GM12865 (cell line): ENCODE measurements at regions not wholly inside any gene's neighbourhood (a gene's known extent, or its start where the extent isn't known, plus 50 kb on each side); places are given as distances from the start of the nearest gene placed in this dataset.

ENCODE experiments used
- DNase-seq: peaks from one replicate; pipeline ENCODE4 v3.0.0; 2010; ENCODE audit warnings: low read depth
- H3K4me3 ChIP-seq: 2 replicates; pipeline ENCODE4 v1.5.1; 2011; ENCODE audit warnings: mild to moderate bottlenecking, low read depth, low read length, control low read depth
- TF ChIP-seq, protein P1 (sequence below): IDR thresholded peaks from 2 replicates; pipeline ENCODE4 v1.5.1; 2011; ENCODE audit warnings: low read length, control low read depth, low read depth, inconsistent platforms; ENCODE audit not compliant: insufficient read depth; ENCODE audit errors: missing control alignments

DNA sequence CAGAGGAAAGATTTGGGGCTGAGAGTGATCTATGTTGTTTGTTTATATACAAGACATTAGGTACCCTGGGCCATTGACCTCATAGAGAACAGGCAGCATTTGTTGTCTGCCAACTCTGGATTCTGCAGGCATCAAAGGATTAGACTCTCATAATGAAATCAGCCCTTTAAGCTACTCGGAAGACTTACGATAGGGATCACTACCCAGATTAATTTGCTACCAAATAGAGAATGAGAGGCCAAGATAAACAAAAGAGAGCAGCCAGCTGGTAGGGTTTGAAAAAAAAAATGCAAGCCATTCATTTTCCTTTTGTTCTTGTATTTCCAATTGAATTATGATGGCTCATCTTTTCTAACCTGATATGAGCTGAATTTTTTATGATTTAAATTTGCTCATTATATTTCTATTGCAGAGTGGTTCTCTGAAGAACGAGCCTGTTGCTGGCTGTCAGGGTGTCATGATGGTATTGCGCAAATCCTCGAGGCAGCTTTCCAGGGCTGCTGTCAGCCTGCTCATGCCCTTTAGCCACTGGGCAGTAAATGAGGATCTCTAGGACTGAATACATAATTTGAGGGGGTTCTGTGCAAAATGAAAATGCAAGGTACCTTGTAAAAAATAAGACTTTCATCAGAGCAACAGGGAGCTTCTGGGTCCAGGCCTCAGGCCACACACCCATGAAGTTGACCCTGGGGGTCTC, 116.4 kb upstream of the KCNJ15 start:
- H3K4me3 ChIP-seq, result no peak overlapping the region
- no peak for DNase-seq
- TF ChIP-seq, protein P1, sequence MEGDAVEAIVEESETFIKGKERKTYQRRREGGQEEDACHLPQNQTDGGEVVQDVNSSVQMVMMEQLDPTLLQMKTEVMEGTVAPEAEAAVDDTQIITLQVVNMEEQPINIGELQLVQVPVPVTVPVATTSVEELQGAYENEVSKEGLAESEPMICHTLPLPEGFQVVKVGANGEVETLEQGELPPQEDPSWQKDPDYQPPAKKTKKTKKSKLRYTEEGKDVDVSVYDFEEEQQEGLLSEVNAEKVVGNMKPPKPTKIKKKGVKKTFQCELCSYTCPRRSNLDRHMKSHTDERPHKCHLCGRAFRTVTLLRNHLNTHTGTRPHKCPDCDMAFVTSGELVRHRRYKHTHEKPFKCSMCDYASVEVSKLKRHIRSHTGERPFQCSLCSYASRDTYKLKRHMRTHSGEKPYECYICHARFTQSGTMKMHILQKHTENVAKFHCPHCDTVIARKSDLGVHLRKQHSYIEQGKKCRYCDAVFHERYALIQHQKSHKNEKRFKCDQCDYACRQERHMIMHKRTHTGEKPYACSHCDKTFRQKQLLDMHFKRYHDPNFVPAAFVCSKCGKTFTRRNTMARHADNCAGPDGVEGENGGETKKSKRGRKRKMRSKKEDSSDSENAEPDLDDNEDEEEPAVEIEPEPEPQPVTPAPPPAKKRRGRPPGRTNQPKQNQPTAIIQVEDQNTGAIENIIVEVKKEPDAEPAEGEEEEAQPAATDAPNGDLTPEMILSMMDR, result no peak

DNA sequence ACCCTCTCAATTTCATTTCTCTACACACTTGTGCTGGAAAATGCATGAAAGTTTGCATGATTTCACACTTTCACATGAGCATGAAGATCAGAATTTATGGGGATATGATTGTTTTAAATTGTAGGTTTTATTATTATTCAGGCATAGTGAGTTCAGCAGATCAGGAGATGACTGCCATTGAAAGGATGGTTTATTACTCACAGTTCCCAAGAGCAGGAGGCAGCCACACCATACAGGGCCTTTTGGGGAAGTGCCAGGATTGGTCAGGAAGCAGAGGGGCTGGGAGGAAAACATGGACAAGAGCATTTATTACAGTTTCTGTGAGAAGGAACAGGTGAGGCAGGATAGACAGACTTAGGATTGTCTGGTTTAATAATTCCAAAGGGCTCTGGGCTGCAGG, 114.6 kb upstream of the KCNJ15 start:
- no peak overlapping the region for H3K4me3 ChIP-seq
- TF ChIP-seq, protein P1, result no peak
- DNase-seq, result no peak

- no peak for DNase-seq
- H3K4me3 ChIP-seq, result no peak overlapping the region
- TF ChIP-seq, protein P1, result no peak
These were observed 112.6 kb upstream of the KCNJ15 start for GRCh38 chr21:38144193-38144592.

GRCh38 chr21:38145104-38145503, 111.7 kb upstream of the KCNJ15 start:
- TF ChIP-seq, protein P1, result no peak
- no peak for DNase-seq

DNA sequence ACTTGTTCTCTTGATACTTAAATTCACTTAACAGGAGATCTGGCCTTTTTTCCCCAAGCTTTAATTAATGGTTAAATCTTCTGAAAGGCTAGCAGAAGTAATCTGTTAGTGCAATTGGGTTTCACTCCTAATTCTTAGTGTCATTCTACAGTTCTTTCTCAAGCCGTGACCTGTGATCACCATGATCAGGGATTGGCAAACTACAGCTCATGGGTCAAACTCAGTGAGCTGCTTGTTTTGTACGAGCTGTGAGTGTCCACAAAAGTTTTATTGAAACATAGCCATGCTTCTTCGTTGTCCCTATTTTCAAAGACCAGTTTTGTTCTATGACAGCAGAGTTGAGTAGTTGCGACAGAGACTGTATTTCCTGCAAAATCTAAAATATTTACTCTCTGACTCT, 109.4 kb upstream of the KCNJ15 start:
- H3K4me3 ChIP-seq, result no peak overlapping the region
- TF ChIP-seq, protein P1, result no peak
- DNase-seq, result no peak

More at GRCh38 chr21:38145104-38145503, 111.7 kb upstream of the KCNJ15 start:
- H3K4me3 ChIP-seq, result no peak overlapping the region

GRCh38 chr21:38148046-38148445, 108.7 kb upstream of the KCNJ15 start:
- TF ChIP-seq, protein P1, result no peak
- H3K4me3 ChIP-seq, result no peak overlapping the region
- DNase-seq, result no peak
